WTC11 (cell line): ENCODE measurements at regions not wholly inside any gene's neighbourhood (a gene's known extent, or its start where the extent isn't known, plus 50 kb on each side); places are given as distances from the start of the nearest gene placed in this dataset.

Source experiments
- ATAC-seq: fragments of 200-7000 bp; cut with Tn5 transposase; 2 replicates; pipeline ENCODE4 v1.10.0; 2021; ENCODE audit warnings: mild to moderate bottlenecking, moderate library complexity
- CTCF ChIA-PET: fragments of 300-600 bp; sonication (Branson Sonifier 250); formaldehyde crosslinking; loops from one replicate; lab custom pipeline; 2021; ENCODE audit warnings: antibody characterized with exemption; lab: Charles Lee
- POLR2A ChIA-PET: fragments of 350-600 bp; sonication (Branson Sonifier 250); formaldehyde crosslinking; loops from one replicate; lab custom pipeline; 2021; ENCODE audit warnings: antibody characterized with exemption; lab: Charles Lee
- DNase-seq: peaks from one replicate; pipeline ENCODE4 v3.0.0; 2021; ENCODE audit warnings: low spot score
- H3K27ac Mint-ChIP-seq: 2 replicates; pipeline ENCODE4 v1.8.0; 2021; ENCODE audit warnings: mixed read lengths
- H3K27me3 Mint-ChIP-seq: 2 replicates; pipeline ENCODE4 v1.8.0; 2021; ENCODE audit warnings: low read depth, mild to moderate bottlenecking, moderate library complexity, mixed read lengths
- H3K36me3 Mint-ChIP-seq: 2 replicates; pipeline ENCODE4 v1.8.0; 2021; ENCODE audit warnings: mixed read lengths
- H3K4me1 Mint-ChIP-seq: 2 replicates; pipeline ENCODE4 v1.8.0; 2022; ENCODE audit warnings: mixed read lengths
- H3K4me3 Mint-ChIP-seq: 2 replicates; pipeline ENCODE4 v1.8.0; 2021; ENCODE audit warnings: mild to moderate bottlenecking, moderate library complexity, mixed read lengths
- H3K9me3 Mint-ChIP-seq: 2 replicates; pipeline ENCODE4 v1.8.0; 2021; ENCODE audit warnings: mixed read lengths
- AFF4 ChIP-seq: sonication (generic); formaldehyde crosslinking; IDR thresholded peaks from 2 replicates; pipeline ENCODE4 v1.8.1; 2023; ENCODE audit warnings: mild to moderate bottlenecking, missing genetic modification reagents, borderline replicate concordance
- AR ChIP-seq: fragments of 250-450 bp; sonication (Bioruptor Pico); IDR thresholded peaks from 2 replicates; pipeline ENCODE4 v1.9.0; 2021; ENCODE audit warnings: mild to moderate bottlenecking
- ATF6 ChIP-seq: sonication (generic); formaldehyde crosslinking; IDR thresholded peaks from 2 replicates; pipeline ENCODE4 v1.8.1; 2023; ENCODE audit warnings: mild to moderate bottlenecking, missing genetic modification reagents
- CBFB ChIP-seq: sonication (generic); formaldehyde crosslinking; IDR thresholded peaks from 2 replicates; pipeline ENCODE4 v1.8.1; 2022; ENCODE audit warnings: mild to moderate bottlenecking, low read depth, missing genetic modification reagents
- FOXJ3 ChIP-seq: sonication (generic); formaldehyde crosslinking; IDR thresholded peaks from 2 replicates; pipeline ENCODE4 v1.9.0; 2021; ENCODE audit warnings: missing genetic modification reagents, mild to moderate bottlenecking, borderline replicate concordance
- HMGA2 ChIP-seq: fragments of 250-450 bp; sonication (Bioruptor Pico); IDR thresholded peaks from 2 replicates; pipeline ENCODE4 v1.4.0; 2021; ENCODE audit warnings: mild to moderate bottlenecking, moderate library complexity
- NR3C1 ChIP-seq: sonication (generic); formaldehyde crosslinking; conservative IDR thresholded peaks from 2 replicates; pipeline ENCODE4 v1.8.1; 2023; ENCODE audit warnings: low read depth, mild to moderate bottlenecking, missing genetic modification reagents
- PRDM15 ChIP-seq: sonication (generic); formaldehyde crosslinking; IDR thresholded peaks from 2 replicates; pipeline ENCODE4 v1.8.0; 2022; ENCODE audit warnings: missing genetic modification reagents
- STAT6 ChIP-seq: sonication (generic); formaldehyde crosslinking; conservative IDR thresholded peaks from 2 replicates; pipeline ENCODE4 v1.8.1; 2023; ENCODE audit warnings: mild to moderate bottlenecking, low read depth, missing genetic modification reagents, moderate library complexity
- ZNF138 ChIP-seq: sonication (generic); formaldehyde crosslinking; conservative IDR thresholded peaks from 2 replicates; pipeline ENCODE4 v1.8.1; 2022; ENCODE audit warnings: mild to moderate bottlenecking, moderate library complexity, missing genetic modification reagents
- ZNF281 ChIP-seq: sonication (generic); formaldehyde crosslinking; IDR thresholded peaks from 2 replicates; pipeline ENCODE4 v1.8.0; 2023; ENCODE audit warnings: mild to moderate bottlenecking, missing genetic modification reagents

- CTCF ChIA-PET: interaction anchor here (1.1 kb wide), 1 partner anchor 26 kb away, joined by 3 read pairs; no protein-coding TSS in a partner anchor
- H3K9me3 Mint-ChIP-seq: peaks cover 5% of the 10 kb centered on the region
Measured at GRCh38 chr2:44884677-44885076, 56.8 kb upstream of the SIX3 start.

More at GRCh38 chr2:44884677-44885076, 56.8 kb upstream of the SIX3 start:
- H3K27ac Mint-ChIP-seq: no peak overlapping the region
- H3K4me1 Mint-ChIP-seq: peaks cover 26% of the 10 kb centered on the region
- no peaks in the 10 kb centered on the region for H3K36me3 Mint-ChIP-seq
- no peak for ATAC-seq
- no peak for TF ChIP-seq HMGA2 (CRISPR knock-in tag)
- TF ChIP-seq PRDM15: no peak
- TF ChIP-seq AR (CRISPR knock-in tag): no peak
- no peak for TF ChIP-seq NR3C1 (CRISPR knock-in tag)
- no peak for TF ChIP-seq FOXJ3 (CRISPR knock-in tag)
- TF ChIP-seq ZNF138 (CRISPR knock-in tag): no peak
- TF ChIP-seq CBFB (CRISPR knock-in tag): no peak
- TF ChIP-seq STAT6 (CRISPR knock-in tag): no peak
- no peak for TF ChIP-seq AFF4 (CRISPR knock-in tag)
- TF ChIP-seq ZNF281: no peak
- TF ChIP-seq ATF6: no peak
- H3K4me3 Mint-ChIP-seq: no peak overlapping the region
- POLR2A ChIA-PET: no interaction called here
- H3K27me3 Mint-ChIP-seq: peaks cover 2% of the 10 kb centered on the region; the same call in 1 of the 2 replicates
- DNase-seq: no peak
